GM12874 (cell line): ENCODE measurements at regions not wholly inside any gene's neighbourhood (a gene's known extent, or its start where the extent isn't known, plus 50 kb on each side); places are given as distances from the start of the nearest gene placed in this dataset.

Experiments
- CTCF ChIP-seq: IDR thresholded peaks from 2 replicates; pipeline ENCODE4 v1.5.1; 2011; ENCODE audit warnings: low read depth, mild to moderate bottlenecking, control low read depth, low read length, moderate library complexity; ENCODE audit not compliant: insufficient read depth

DNA sequence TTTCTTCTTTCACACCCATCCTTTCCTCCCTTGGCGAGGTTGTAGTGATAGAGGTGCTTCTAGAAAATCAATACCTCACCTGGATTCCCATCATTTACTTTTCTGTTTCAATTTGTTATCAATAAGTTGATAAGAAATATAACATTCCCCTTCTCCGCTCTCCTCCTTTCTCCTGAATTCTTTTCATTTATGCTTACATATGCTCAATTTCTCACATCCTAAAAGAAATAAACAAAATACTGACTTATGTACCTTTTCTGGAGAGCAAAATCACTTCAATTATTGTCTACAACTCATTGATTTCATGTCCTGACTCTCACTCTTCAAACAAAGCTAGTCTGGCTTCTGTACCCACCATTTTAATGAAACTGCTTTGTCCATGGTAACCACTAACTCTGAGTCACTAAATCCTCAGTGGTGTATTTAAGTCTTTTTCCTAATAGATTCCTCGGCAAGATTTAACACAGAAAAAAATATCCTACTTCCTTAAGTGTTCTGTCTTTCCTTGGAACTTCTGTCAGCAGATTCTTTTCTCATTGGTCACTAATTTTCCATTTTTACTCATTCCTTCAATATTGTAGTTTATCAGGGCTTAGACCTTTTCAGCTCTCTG lies 289.6 kb downstream of the RFPL4B start:
- no peak for TF ChIP-seq CTCF

- TF ChIP-seq CTCF = no peak
Observed at GRCh38 chr6:112639391-112639831, 292.3 kb downstream of the RFPL4B start.

GRCh38 chr6:112640891-112641290 lies 293.8 kb downstream of the RFPL4B start:
- TF ChIP-seq CTCF = no peak

DNA sequence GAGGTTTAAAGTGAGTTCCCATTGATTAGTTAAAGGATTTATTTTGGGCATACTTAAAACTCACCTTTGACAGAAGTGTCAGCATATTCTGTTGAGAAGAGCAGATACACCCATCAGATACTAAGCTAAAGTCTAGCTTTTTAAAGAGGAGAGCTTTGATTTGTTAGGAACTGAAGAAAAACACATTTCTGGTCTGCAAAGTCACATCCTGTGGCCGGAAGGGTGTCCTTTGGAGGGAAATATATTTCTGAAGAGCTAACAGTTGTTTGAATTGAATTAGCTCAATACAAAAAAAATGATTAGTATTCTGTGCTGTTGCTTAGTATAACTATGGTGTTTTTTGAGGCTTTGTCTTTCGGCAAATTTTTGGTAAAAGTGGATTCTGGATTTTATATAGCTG lies 302.7 kb downstream of the RFPL4B start:
- no peak for TF ChIP-seq CTCF

- no peak for TF ChIP-seq CTCF
Observed at GRCh38 chr6:112651239-112651638, 304.1 kb downstream of the RFPL4B start.

GRCh38 chr6:112659912-112660311 lies 312.8 kb downstream of the RFPL4B start:
- TF ChIP-seq CTCF = no peak

DNA sequence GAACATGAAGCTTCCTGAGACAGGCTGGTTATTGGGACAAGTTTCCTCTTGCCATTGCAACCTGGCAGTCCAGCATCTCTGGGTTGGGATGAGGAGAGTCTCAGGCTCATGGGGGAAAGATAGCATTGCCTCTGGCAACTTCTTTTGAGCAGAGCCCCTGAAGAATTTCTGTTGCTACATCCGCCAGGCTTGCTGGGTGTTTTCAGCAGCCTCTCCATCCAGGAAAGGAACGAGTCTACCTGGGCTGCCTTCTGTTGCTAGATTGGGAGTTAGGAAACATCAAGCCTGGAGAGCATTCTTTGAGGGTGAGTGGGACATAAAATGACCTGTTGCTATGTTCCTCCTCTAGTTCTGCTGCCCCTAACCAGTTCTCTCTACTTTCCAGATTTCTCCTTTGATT lies 313.5 kb downstream of the RFPL4B start:
- TF ChIP-seq CTCF = no peak
